ENCODE measurements at regions not wholly inside any gene's neighbourhood (a gene's known extent, or its start where the extent isn't known, plus 50 kb on each side); places are given as distances from the start of the nearest gene placed in this dataset.
A peak's percentile ranks its signal among the peaks of the same experiment; 100 is the strongest.

DNA sequence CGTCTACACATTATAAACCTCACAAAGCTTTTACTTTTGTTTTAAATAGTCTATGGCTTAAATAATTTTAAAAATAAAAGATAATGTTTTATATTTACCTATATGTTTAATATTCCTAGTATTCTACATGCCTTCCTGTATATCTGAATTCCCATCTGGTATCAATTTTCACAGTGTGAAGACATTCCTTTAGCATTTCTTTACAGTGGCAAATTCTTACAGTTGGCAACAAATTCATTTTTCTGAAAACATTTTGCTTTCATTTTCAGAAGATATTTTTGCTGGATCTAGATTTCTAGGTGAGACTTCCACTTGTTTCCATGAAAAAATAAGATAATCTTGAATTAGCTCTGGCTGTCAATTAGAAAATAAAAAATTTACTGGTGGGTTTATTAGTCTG is 471.4 kb upstream of the NAALADL2 start:
- DNase-seq (ENCODE audit: extremely low read depth in 1 of 11, low read depth in 9 of 11, low spot score in 4 of 11), result no peak

GRCh38 chr3:174397848-174398247 is 461.3 kb upstream of the NAALADL2 start:
- DNase-seq (ENCODE audit: extremely low read depth in 1 of 11, low read depth in 9 of 11, low spot score in 4 of 11), result no peak

DNA sequence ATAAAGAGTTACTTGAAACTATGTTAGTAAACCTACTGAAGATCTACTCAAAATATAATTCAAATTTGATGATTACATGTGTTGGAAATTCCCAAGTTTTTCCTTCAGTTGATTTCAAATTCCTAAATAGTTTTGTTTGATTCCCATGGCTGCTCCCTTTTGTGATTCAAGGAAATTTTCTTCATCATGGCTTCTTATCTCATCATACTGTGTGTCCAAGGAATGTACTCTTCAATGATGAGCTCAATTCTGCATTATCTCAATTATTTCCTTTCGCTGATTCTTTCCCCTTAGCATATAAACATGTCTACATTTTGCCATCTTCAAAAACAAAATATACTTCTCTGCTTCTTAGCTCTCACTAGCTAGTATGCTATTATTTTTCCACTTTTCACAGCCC is 460.4 kb upstream of the NAALADL2 start:
- DNase-seq (ENCODE audit: extremely low read depth in 1 of 11, low read depth in 9 of 11, low spot score in 4 of 11), result no peak

GRCh38 chr3:174403831-174404230 is 455.3 kb upstream of the NAALADL2 start:
- no peak for DNase-seq (ENCODE audit: extremely low read depth in 1 of 11, low read depth in 9 of 11, low spot score in 4 of 11)

GRCh38 chr3:174408310-174408709 is 450.8 kb upstream of the NAALADL2 start:
- no peak for DNase-seq (ENCODE audit: extremely low read depth in 1 of 11, low read depth in 9 of 11, low spot score in 4 of 11)

DNA sequence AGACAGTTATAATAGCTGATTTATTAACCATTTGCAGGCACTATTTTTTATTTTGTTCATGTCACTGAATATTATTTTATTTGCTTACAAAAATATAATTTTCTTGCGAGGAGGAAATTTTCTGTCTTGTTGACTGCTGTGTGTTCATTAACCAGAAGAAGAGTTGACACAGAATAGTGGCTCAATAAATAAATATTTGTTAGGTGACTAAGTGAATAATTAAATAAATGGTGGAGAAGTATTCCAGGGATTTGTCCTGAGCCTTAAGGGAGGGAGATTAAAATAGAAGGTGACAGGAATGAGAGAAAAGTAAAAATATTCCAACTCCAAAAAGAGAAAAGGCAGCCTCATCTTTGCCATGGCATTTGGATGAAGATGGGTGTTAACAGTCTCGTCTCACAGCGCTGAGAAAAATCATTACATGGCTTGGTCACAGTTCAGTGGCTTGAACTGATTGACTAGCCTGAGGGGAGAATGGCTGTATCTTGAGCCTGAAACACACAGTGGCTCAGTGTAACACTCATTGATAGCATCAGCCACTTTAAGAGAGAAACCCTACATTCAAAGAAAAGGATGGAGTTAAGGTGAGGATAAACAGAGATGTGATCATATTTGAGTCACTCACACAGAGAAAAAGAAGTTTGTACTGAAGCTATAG is 449.9 kb upstream of the NAALADL2 start:
- peak in 1 of 11 donors; percentile 7 for DNase-seq (ENCODE audit: extremely low read depth in 1 of 11, low read depth in 9 of 11, low spot score in 4 of 11)

- DNase-seq (ENCODE audit: extremely low read depth in 1 of 11, low read depth in 9 of 11, low spot score in 4 of 11), result no peak
These were observed 445.8 kb upstream of the NAALADL2 start for GRCh38 chr3:174413062-174413912.

GRCh38 chr3:174414902-174415301 is 444.2 kb upstream of the NAALADL2 start:
- no peak for DNase-seq (ENCODE audit: extremely low read depth in 1 of 11, low read depth in 9 of 11, low spot score in 4 of 11)

DNA sequence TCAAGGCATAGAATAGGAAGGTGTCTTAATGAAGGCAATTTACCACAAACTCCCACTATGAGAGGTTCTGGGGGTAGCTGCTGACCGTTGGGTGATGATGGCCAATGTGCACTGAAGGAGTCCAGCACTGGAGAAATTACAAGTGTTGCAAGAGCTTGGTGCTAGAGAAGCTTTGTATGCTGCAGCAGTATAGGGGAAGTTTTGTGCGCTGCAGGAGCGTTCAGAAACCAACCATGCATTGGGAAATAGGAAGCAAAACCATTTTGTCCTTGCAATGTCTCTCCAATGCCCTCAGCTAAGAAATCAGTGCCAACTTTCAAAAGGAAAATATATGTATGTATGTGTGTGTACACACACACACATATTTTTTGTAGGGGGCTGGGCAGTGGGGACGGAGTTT is 441.6 kb upstream of the NAALADL2 start:
- DNase-seq (ENCODE audit: extremely low read depth in 1 of 11, low read depth in 9 of 11, low spot score in 4 of 11), result no peak

GRCh38 chr3:174419216-174419615 is 439.9 kb upstream of the NAALADL2 start:
- DNase-seq (ENCODE audit: extremely low read depth in 1 of 11, low read depth in 9 of 11, low spot score in 4 of 11), result no peak

- DNase-seq (ENCODE audit: extremely low read depth in 1 of 11, low read depth in 9 of 11, low spot score in 4 of 11), result no peak
These were observed 435.2 kb upstream of the NAALADL2 start for GRCh38 chr3:174423936-174424335.

GRCh38 chr3:174424656-174425055 is 434.5 kb upstream of the NAALADL2 start:
- no peak for DNase-seq (ENCODE audit: extremely low read depth in 1 of 11, low read depth in 9 of 11, low spot score in 4 of 11)

GRCh38 chr3:174425422-174425821 is 433.7 kb upstream of the NAALADL2 start:
- DNase-seq (ENCODE audit: extremely low read depth in 1 of 11, low read depth in 9 of 11, low spot score in 4 of 11), result no peak

- DNase-seq (ENCODE audit: extremely low read depth in 1 of 11, low read depth in 9 of 11, low spot score in 4 of 11), result peak in 1 of 11 donors; percentile 9
These were observed 428.1 kb upstream of the NAALADL2 start for GRCh38 chr3:174430986-174431385.

DNA sequence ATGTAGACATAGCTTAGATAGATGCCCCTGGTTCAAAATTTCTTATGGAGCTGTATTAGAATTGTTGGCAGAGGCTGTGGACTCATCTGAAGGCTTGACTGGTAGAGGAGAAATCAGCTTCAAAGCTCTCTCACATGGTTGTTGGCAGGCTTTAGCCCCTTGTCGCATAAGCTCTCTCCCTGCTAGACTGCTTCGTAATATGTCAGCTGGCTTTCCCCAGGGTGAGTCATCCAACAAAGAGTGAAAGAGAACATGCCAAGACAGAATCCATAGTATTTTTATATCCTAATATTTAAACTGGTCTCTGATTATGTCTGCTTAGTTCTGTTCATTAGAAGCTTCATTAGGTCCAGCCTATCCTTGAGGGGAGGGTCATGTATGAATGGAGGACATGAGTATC is 427.4 kb upstream of the NAALADL2 start:
- no peak for DNase-seq (ENCODE audit: extremely low read depth in 1 of 11, low read depth in 9 of 11, low spot score in 4 of 11)

DNA sequence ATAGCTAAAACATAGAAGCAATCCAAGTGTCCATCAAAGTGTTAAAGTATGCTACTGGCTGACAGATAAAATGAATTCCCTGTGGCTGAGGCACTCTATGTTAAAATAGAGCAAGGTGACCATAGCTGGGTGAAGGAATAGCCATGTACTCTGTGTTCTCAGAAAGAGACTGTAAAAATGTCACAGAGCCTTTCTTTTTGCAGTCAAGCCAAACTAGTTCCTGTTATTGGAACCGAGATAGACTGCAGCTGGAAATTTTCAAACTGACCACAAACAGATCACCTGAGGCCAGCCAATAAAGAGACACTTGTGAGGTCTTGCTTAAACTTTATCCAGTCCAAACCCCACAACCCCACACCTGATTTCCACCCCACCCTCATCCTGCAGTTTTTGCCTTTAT is 422.8 kb upstream of the NAALADL2 start:
- peak in 4 of 11 donors; percentile 11 to 42 (median 26) for DNase-seq (ENCODE audit: extremely low read depth in 1 of 11, low read depth in 9 of 11, low spot score in 4 of 11)

GRCh38 chr3:174438501-174439145 is 420.5 kb upstream of the NAALADL2 start:
- peak in 1 of 11 donors; percentile 1 for DNase-seq (ENCODE audit: extremely low read depth in 1 of 11, low read depth in 9 of 11, low spot score in 4 of 11)

DNA sequence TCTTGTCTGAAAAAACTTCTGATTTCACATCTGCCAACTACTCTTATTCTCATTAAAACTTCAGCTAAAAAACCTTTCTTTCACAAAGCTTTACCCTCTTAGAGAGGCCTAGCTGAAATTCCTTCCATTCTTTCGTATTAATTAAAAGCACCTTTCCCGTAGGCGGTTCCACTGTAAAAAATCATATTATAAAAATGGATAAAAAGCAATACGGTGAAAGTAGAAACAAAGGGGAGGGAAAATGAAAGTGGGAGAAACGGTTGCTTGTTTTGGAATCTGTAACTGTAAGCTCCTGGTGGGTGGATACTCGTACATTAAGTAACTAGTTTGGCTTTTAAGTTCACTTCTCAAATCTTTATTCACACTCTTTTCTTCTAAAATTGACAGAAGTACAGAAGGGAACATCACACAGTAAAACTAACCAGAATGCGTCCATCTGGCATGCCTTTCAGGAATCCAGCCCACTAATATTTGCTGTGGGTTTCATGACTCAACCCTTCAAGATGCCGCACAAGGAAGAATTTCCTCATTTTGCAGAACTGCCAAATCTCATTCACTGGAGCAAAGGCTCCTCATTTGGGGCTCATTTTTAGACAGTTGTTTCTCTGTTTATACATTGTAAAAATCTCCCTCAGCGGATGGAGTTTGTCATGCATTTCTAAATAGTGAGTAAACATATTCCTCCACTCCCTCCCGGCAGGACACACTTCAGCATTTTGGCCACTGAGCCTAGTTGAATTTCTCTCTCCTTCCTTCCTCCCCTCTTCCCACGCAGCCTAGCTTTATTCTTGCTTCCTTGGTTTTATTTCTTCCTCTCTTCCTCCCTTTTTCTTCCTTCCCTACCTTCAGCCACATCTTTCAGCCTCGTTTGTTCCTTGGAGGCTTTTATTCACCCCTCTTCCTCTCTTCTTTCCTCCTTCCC is 419.5 kb upstream of the NAALADL2 start:
- peak in 5 of 11 donors; percentile 22 to 50 (median 43) for DNase-seq (ENCODE audit: extremely low read depth in 1 of 11, low read depth in 9 of 11, low spot score in 4 of 11)

- peak in 4 of 11 donors; percentile 22 to 54 (median 30) for DNase-seq (ENCODE audit: extremely low read depth in 1 of 11, low read depth in 9 of 11, low spot score in 4 of 11)
These were observed 418.9 kb upstream of the NAALADL2 start for GRCh38 chr3:174440253-174440701.

Measured in renal cortex interstitium (tissue), 11 donors.